GM19328 (cell line): ENCODE measurements at regions not wholly inside any gene's neighbourhood (a gene's known extent, or its start where the extent isn't known, plus 50 kb on each side); places are given as distances from the start of the nearest gene placed in this dataset.
"Not testable (repeated sequence)": the region's sequence is repeated elsewhere in the genome, so short reads cannot be mapped to it uniquely, and the experiment has no call there.

Source experiments
- ATAC-seq: cut with Tn5 transposase; IDR thresholded peaks from one replicate; pipeline ENCODE4 v1.9.1; 2021; ENCODE audit warnings: mild to moderate bottlenecking, moderate library complexity; ENCODE audit not compliant: unreplicated experiment

- no peak for ATAC-seq
These were observed 82.5 kb upstream of the MYO3A start for GRCh38 chr10:25851548-25851947.

DNA sequence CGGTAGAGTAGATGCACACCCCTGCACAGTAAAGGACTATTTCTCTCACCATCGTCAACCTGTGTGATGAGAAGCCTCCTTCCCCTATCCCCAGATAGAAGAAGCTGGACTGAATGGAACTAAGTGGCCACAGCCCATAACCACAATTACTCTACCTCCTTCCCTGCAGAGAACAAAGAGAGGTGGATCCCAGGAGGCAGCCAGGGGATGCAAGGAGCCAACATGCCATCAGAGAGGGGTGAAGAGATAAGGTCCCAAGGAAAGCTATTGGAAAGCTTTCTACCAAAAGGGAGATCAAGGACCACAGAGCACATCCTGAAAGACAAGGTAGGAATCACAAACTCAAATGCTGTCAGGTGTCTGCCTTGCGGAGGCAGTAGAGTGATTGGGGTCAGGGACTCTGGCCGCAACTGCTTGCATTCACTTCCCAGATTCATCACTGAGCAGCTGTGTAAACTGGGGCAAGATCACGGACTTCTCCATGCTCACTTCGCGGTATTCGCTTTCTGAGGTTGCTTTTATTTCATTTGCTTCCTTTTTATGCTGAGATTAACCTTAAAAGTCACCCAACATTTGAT lies 81.6 kb upstream of the MYO3A start:
- ATAC-seq: no peak

DNA sequence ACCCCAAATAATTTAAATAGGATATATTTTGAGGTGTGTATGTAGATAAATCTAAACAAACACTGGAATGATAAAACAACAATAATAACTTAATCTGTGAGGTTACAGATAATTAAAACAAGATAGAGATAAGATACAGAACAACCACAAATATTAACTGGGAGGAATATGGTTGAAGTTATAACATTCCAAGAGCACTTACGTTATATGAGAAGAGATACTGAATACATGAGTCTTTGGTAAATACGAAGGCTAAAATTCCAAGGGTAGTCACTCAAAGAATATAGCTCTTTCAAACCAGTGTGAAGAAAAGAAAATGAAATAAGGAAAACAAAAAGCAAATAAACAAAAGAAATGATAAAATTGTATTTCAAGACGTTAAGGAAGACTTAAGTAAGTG lies 76.0 kb upstream of the MYO3A start:
- no peak for ATAC-seq

- ATAC-seq: no peak
These were observed 68.8 kb upstream of the MYO3A start for GRCh38 chr10:25865267-25865666.

- no peak for ATAC-seq
These were observed 66.7 kb upstream of the MYO3A start for GRCh38 chr10:25867321-25867720.

GRCh38 chr10:25869067-25869591 lies 64.9 kb upstream of the MYO3A start:
- ATAC-seq: no peak

- no peak for ATAC-seq
These were observed 64.4 kb upstream of the MYO3A start for GRCh38 chr10:25869609-25870008.

GRCh38 chr10:25874402-25874801 lies 59.6 kb upstream of the MYO3A start:
- not testable (repeated sequence) for ATAC-seq

GRCh38 chr10:25875556-25876165 lies 58.4 kb upstream of the MYO3A start:
- peak; percentile 94 for ATAC-seq

GRCh38 chr10:25877296-25877695 lies 56.7 kb upstream of the MYO3A start:
- no peak for ATAC-seq
